K562 (cell line): ENCODE measurements at regions not wholly inside any gene's neighbourhood (a gene's known extent, or its start where the extent isn't known, plus 50 kb on each side); places are given as distances from the start of the nearest gene placed in this dataset.

ENCODE experiments used
- EZH2 ChIP-seq: IDR thresholded peaks from 2 replicates; pipeline ENCODE4 v1.6.1; 2012; ENCODE audit warnings: low read depth, mild to moderate bottlenecking, inconsistent platforms, low read length, borderline replicate concordance
- MYC ChIP-seq, 2 experiments: fragments of 250-450 bp in 1 of 2; sonication (Bioruptor Pico) in 1 of 2; IDR thresholded peaks; 2 replicates each; pipeline versions ENCODE4 v1.5.1 to v1.6.1; 2012 to 2021; ENCODE audit warnings: low read depth in 2 of 2, borderline replicate concordance in 1 of 2, improper control_type of control experiment in 1 of 2, low read length in 1 of 2, mild to moderate bottlenecking in 1 of 2, moderate library complexity in 1 of 2
- PML ChIP-seq: IDR thresholded peaks from 2 replicates; pipeline ENCODE4 v1.6.1; 2012; ENCODE audit warnings: low read length, inconsistent platforms
- ZNF274 ChIP-seq: IDR thresholded peaks from 2 replicates; pipeline ENCODE4 v1.6.1; 2011; ENCODE audit warnings: low read depth, mild to moderate bottlenecking, low read length, moderate library complexity, borderline replicate concordance

- TF ChIP-seq EZH2, result no peak
- TF ChIP-seq PML, result no peak
- no peak for TF ChIP-seq ZNF274
- no peak for TF ChIP-seq MYC (IDR thresholded peaks at IDR 0.05; ENCODE audit: low read depth, low read length)
- TF ChIP-seq MYC (CRISPR knock-in tag; IDR thresholded peaks at IDR 0.05; ENCODE audit: borderline replicate concordance, low read depth), result no peak
Measured at GRCh38 chr1:83499998-83500397, 498.9 kb downstream of the TTLL7 start.
